C4-2B (cell line): ENCODE measurements at regions not wholly inside any gene's neighbourhood (a gene's known extent, or its start where the extent isn't known, plus 50 kb on each side); places are given as distances from the start of the nearest gene placed in this dataset.

ENCODE experiments used
- ZFX ChIP-seq: fragments of 450-650 bp; IDR thresholded peaks from 2 replicates; pipeline ENCODE4 v1.6.1; 2017
- TF ChIP-seq, protein P1 (sequence below): fragments of 450-650 bp; conservative IDR thresholded peaks from 2 replicates; pipeline ENCODE4 v1.5.1; 2017; ENCODE audit warnings: mild to moderate bottlenecking

DNA sequence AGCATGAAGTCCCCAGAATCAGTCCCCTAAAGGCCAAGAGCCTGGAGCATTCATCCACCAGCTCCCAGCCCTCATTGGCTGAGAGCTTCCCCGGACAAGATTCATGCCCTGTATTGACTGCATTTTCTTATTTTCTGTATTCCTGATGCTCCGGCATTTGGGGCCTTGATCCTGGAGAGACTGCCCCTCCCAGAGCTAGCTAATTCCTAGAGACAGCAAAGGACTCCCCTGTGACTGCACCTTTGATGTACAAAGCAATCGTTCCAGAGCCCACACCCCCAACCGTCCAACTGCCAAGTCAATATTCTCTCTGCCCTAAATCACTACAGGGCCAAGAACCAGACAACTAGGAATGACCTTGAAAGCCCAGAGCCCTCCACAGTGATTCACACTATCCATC, 93.4 kb upstream of the CDH5 start:
- TF ChIP-seq, protein P1, sequence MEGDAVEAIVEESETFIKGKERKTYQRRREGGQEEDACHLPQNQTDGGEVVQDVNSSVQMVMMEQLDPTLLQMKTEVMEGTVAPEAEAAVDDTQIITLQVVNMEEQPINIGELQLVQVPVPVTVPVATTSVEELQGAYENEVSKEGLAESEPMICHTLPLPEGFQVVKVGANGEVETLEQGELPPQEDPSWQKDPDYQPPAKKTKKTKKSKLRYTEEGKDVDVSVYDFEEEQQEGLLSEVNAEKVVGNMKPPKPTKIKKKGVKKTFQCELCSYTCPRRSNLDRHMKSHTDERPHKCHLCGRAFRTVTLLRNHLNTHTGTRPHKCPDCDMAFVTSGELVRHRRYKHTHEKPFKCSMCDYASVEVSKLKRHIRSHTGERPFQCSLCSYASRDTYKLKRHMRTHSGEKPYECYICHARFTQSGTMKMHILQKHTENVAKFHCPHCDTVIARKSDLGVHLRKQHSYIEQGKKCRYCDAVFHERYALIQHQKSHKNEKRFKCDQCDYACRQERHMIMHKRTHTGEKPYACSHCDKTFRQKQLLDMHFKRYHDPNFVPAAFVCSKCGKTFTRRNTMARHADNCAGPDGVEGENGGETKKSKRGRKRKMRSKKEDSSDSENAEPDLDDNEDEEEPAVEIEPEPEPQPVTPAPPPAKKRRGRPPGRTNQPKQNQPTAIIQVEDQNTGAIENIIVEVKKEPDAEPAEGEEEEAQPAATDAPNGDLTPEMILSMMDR, result no peak
- no peak for TF ChIP-seq ZFX
